Activated T-cell treated with anti-CD3 and anti-CD28 coated beads for 4 hours (primary cell): ENCODE measurements at regions not wholly inside any gene's neighbourhood (a gene's known extent, or its start where the extent isn't known, plus 50 kb on each side); places are given as distances from the start of the nearest gene placed in this dataset.

Experiments
- DNase-seq: peaks from one replicate; pipeline ENCODE4 v3.0.0-alpha.2; 2020

GRCh38 chr5:54739371-54739770, 221.8 kb downstream of the SNX18 start:
- DNase-seq = no peak

- DNase-seq = no peak
Measured at GRCh38 chr5:54738973-54739367, 221.4 kb downstream of the SNX18 start.

GRCh38 chr5:54738118-54738972, 220.8 kb downstream of the SNX18 start:
- DNase-seq = no peak

GRCh38 chr5:54736003-54736797, 218.6 kb downstream of the SNX18 start:
- DNase-seq = no peak

- no peak for DNase-seq
Measured at GRCh38 chr5:54733101-54733500, 215.5 kb downstream of the SNX18 start.

DNA sequence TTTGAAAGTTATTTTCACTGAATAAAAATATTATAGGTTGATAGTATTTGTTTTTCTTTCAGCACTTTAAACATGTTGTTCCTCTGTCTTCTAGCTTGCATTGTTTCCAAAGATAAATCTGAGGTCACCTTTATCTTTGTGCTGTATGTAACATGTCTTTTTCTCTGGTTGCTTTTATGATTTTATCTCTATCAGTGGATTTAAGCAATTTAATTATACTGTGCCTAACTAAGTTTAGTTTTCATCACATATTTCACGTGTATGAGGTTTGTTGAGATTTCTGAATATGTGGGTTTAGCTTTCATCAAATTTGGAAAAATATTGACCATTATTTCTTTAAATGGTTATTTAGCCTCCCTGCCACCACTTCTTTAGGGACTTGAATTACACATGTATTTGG, 214.5 kb downstream of the SNX18 start:
- no peak for DNase-seq

DNA sequence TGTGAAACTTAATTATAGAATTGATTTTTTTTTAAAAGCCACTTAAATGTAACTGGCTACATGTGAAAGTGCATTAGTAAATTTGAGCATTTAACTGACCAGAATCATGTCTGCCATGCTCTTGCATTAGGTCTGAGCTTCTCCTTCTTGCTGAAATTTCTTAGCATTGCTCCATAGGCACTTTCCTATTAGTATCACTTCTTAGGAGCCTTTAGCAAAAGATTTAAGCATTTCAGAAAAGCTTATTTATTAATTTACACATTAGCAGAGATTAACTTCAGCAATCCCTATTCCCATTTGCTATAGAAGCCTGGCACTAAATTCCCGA, 211.0 kb downstream of the SNX18 start:
- no peak for DNase-seq

DNA sequence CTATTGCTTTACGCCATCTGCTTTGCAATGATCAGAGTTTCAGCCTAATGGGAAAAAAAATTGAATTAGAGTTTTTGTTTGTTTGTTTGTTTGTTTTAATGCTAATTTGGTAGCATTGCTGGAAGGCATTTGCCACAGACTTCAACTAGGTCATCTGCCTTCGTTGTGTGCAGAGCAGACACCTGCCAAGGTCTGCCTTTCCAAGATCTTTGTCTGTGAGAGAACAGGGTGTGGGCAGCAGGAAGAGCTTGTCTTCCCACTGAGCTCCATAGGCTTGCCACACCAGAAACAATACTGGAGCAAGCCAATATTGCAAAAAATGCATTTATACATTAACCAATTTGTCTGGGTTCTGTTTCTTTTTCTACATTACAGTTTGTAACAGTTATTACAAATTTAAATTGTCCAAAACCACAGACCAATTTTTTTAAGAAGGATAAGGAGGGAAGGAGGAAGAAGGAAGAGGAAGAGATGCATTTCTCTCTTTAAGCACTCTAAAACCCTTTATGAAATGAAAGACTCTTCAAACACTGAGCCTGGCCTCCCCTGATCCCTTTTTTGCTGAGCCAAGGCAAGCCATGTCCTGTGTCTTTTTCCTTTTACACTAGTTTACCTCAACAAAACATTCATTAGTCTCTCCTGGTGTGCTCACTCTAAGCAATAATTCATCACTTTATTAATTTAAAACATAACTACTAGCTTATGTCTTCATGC, 210.5 kb downstream of the SNX18 start:
- no peak for DNase-seq

GRCh38 chr5:54725391-54726280, 208.1 kb downstream of the SNX18 start:
- no peak for DNase-seq

DNA sequence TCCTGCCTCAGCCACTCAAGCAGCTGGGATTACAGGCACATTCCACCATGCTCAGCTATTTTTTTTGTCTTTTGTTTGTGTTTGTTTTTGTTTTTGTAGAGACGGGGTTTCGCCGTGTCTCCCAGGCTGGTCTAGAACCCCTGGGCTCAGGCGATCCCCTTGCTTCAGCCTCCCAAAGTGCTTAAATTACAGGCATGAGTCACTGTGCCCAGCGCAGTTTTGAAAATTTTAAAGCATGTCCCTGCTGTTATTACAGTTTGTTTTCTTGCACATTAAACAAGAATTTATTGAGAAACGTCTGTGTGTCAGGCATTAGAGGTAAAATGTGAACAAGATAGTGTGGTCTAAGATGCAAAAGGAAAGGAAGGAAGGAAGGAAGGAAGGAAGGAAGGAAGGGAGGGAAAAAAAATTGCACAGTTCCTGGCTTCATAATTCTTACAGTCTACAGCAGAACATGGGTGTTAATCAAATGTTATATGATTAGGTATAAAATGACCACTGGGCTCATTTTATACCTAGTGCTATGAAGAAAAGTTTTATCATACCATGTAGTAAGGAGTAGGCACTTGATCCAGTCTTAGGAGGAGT, 205.4 kb downstream of the SNX18 start:
- no peak for DNase-seq

GRCh38 chr5:54721951-54722654, 204.5 kb downstream of the SNX18 start:
- DNase-seq = no peak

DNA sequence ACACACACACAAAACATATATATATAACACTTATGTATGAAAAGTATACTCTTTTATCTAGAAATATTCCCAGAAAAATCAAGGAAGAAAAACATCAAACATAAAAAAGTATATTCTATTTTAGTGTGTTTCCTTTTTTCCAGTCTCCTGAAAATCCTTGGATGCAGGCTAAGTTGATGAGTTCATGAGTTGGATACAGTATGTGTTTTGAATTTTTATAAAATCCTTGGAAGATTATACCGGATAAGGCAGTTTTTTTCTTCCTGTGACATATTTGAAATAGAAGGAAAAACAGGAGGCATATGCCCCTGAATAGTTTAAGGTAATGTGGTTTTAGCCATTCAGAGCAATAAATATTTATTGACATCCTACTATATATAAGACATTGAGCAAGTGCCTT, 203.6 kb downstream of the SNX18 start:
- DNase-seq = no peak

- DNase-seq = no peak
Measured at GRCh38 chr5:54720341-54720740, 202.8 kb downstream of the SNX18 start.

- no peak for DNase-seq
Measured at GRCh38 chr5:54719384-54720283, 202.1 kb downstream of the SNX18 start.

GRCh38 chr5:54718656-54719055, 201.1 kb downstream of the SNX18 start:
- DNase-seq = no peak

- DNase-seq = no peak
Measured at GRCh38 chr5:54717870-54718269, 200.3 kb downstream of the SNX18 start.

DNA sequence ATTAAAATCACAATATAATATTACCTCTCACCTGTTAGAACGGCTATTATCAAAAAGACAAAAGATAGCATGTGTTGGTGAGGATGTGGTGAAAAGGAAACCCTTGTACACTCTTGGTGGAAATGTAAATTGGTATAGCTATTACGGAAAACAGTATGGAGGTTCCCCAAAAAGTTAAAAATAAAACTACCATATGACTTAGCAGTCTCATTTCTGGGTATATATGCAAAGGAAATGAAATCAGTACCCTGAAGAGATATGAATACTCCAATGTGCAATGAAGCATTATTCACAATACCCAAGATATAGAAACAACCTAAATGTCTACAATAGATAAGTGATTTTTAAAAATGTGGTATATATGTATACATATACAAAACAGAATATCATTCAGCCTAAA, 199.9 kb downstream of the SNX18 start:
- DNase-seq = no peak

- no peak for DNase-seq
Measured at GRCh38 chr5:54713923-54714581, 196.5 kb downstream of the SNX18 start.

DNA sequence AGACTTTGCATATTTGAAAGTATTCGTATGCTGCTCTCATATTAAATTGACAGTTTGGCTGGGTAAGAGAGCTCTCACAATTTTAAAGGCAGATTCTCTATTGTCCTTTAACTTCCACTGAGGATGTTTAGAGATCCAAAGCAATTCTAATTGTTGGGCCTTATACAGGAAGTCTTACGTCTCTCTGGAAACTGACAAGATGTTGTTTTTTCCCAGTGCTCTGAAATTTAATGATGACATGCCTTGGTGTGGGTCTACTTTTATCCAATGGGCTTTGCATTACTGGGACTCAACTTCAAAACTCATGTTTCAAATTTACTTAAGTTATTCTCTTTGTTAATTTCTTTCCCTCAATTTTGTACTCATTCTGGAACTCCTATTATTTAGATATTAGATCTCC, 191.5 kb downstream of the SNX18 start:
- no peak for DNase-seq

DNA sequence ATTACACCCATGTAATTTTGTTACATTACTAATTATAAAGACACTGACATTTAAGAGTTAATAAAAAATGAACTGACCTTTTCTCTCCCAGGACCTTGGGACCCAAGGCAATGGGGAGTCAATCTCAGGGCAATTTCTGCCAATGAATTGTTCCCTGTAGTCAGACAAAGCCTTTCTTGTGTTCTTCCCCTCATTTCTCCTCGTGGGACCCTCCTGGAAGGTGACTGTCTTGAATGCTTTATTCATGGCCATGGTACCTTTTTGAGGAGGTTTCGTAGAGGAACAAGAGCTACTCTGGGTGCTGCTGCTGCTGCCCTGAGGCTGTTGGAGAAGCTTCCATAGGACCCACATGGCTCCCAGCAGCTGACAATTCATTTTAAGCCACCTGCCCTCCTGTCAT, 190.3 kb downstream of the SNX18 start:
- DNase-seq = no peak
